H9 (cell line): ENCODE measurements at regions not wholly inside any gene's neighbourhood (a gene's known extent, or its start where the extent isn't known, plus 50 kb on each side); places are given as distances from the start of the nearest gene placed in this dataset.

Source experiments
- DNase-seq: peaks from one replicate; pipeline ENCODE4 v3.0.0-alpha.2; 2017
- H2AFZ ChIP-seq: one replicate; pipeline ENCODE4 v1.6.1; 2013; ENCODE audit warnings: mild to moderate bottlenecking, low read length, control low read depth, moderate library complexity
- H2AK5ac ChIP-seq: 2 replicates; pipeline ENCODE4 v1.6.1; 2013; ENCODE audit warnings: low read length, control low read depth, mixed read lengths; ENCODE audit not compliant: insufficient read length
- H2BK120ac ChIP-seq: one replicate; pipeline ENCODE4 v1.6.1; 2013; ENCODE audit warnings: low read depth, mild to moderate bottlenecking, low read length, control low read depth, inconsistent platforms; ENCODE audit not compliant: poor library complexity, severe bottlenecking
- H2BK12ac ChIP-seq: 2 replicates; pipeline ENCODE4 v1.6.1; 2013; ENCODE audit warnings: low read length, control low read depth, mixed read lengths, low read depth; ENCODE audit not compliant: insufficient read length
- H2BK15ac ChIP-seq: 2 replicates; pipeline ENCODE4 v1.6.1; 2013; ENCODE audit warnings: low read depth, low read length, control low read depth
- H2BK20ac ChIP-seq: one replicate; pipeline ENCODE4 v1.6.1; 2013; ENCODE audit warnings: low read depth, mild to moderate bottlenecking, low read length, control low read depth, inconsistent platforms; ENCODE audit not compliant: poor library complexity, severe bottlenecking
- H2BK5ac ChIP-seq: 2 replicates; pipeline ENCODE4 v1.6.1; 2013; ENCODE audit warnings: low read length, control low read depth, mixed read lengths; ENCODE audit not compliant: insufficient read length
- H3K14ac ChIP-seq: 2 replicates; pipeline ENCODE4 v1.6.1; 2013; ENCODE audit warnings: low read length, control low read depth; ENCODE audit not compliant: insufficient read depth
- H3K18ac ChIP-seq: 2 replicates; pipeline ENCODE4 v1.6.1; 2013; ENCODE audit warnings: low read depth, mild to moderate bottlenecking, mixed read lengths, low read length, control low read depth; ENCODE audit not compliant: insufficient read length
- H3K23ac ChIP-seq: 2 replicates; pipeline ENCODE4 v1.6.1; 2013; ENCODE audit warnings: low read length, control low read depth, mixed read lengths, low read depth; ENCODE audit not compliant: insufficient read length
- H3K23me2 ChIP-seq: 2 replicates; pipeline ENCODE4 v1.6.1; 2013; ENCODE audit warnings: low read depth, mild to moderate bottlenecking, mixed read lengths, low read length, control low read depth; ENCODE audit not compliant: insufficient read length, poor library complexity, severe bottlenecking
- H3K27ac ChIP-seq: 2 replicates; pipeline ENCODE4 v1.5.1; 2013; ENCODE audit warnings: low read length, control low read depth, mixed read lengths, low read depth; ENCODE audit not compliant: insufficient read length
- H3K27me3 ChIP-seq: 2 replicates; pipeline ENCODE4 v1.6.1; 2013; ENCODE audit warnings: low read length, control low read depth, inconsistent platforms; ENCODE audit not compliant: insufficient read depth
- H3K4ac ChIP-seq: 2 replicates; pipeline ENCODE4 v1.6.1; 2013; ENCODE audit warnings: low read depth, mild to moderate bottlenecking, control low read depth, inconsistent platforms, low read length, moderate library complexity
- H3K4me1 ChIP-seq: 2 replicates; pipeline ENCODE4 v1.6.1; 2013; ENCODE audit warnings: low read length, control low read depth, inconsistent platforms; ENCODE audit not compliant: insufficient read depth
- H3K4me2 ChIP-seq: 2 replicates; pipeline ENCODE4 v1.6.1; 2013; ENCODE audit warnings: low read length, control low read depth, mixed read lengths; ENCODE audit not compliant: insufficient read length, insufficient read depth
- H3K56ac ChIP-seq: 2 replicates; pipeline ENCODE4 v1.6.1; 2013; ENCODE audit warnings: low read depth, mild to moderate bottlenecking, mixed read lengths, low read length, control low read depth; ENCODE audit not compliant: insufficient read length
- H3K79me1 ChIP-seq: 2 replicates; pipeline ENCODE4 v1.6.1; 2013; ENCODE audit warnings: low read depth, mild to moderate bottlenecking, moderate library complexity, low read length, control low read depth, inconsistent platforms; ENCODE audit not compliant: insufficient read depth, poor library complexity, severe bottlenecking
- H3K79me2 ChIP-seq: 2 replicates; pipeline ENCODE4 v1.6.1; 2013; ENCODE audit warnings: low read length, control low read depth, inconsistent platforms; ENCODE audit not compliant: insufficient read depth
- H3K9ac ChIP-seq: 2 replicates; pipeline ENCODE4 v1.6.1; 2013; ENCODE audit warnings: low read length, control low read depth, mixed read lengths; ENCODE audit not compliant: insufficient read length; ENCODE audit errors: extremely low read depth
- H3K9me3 ChIP-seq: one replicate; pipeline ENCODE4 v1.6.1; 2013; ENCODE audit warnings: low read depth, low read length, inconsistent platforms; ENCODE audit not compliant: control insufficient read depth
- H3T11ph ChIP-seq: one replicate; pipeline ENCODE4 v1.6.1; 2013; ENCODE audit warnings: mild to moderate bottlenecking, low read length, control low read depth, inconsistent platforms
- H4K20me1 ChIP-seq: one replicate; pipeline ENCODE4 v1.6.1; 2013; ENCODE audit not compliant: control insufficient read depth, insufficient read length, insufficient read depth
- H4K5ac ChIP-seq: 2 replicates; pipeline ENCODE4 v1.6.1; 2013; ENCODE audit warnings: low read depth, mild to moderate bottlenecking, mixed read lengths, low read length, control low read depth; ENCODE audit not compliant: insufficient read length
- H4K8ac ChIP-seq: replicated peaks from 2 replicates; pipeline ENCODE4 v1.6.1; 2013; ENCODE audit warnings: low read length, control low read depth, mixed read lengths, low read depth; ENCODE audit not compliant: insufficient read length
- H4K91ac ChIP-seq: 2 replicates; pipeline ENCODE4 v1.6.1; 2013; ENCODE audit warnings: low read depth, mild to moderate bottlenecking, moderate library complexity, mixed read lengths, low read length, control low read depth; ENCODE audit not compliant: insufficient read length
- H3K27ac Mint-ChIP-seq, 3 experiments: 2 replicates in 2 of 3; 3 replicates in 1 of 3; pipeline ENCODE4 v1.8.0; 2020 to 2021; ENCODE audit warnings: mixed read lengths in 3 of 3, mild to moderate bottlenecking in 1 of 3, moderate library complexity in 1 of 3
- H3K27me3 Mint-ChIP-seq: 2 replicates; pipeline ENCODE4 v1.8.0; 2021; ENCODE audit warnings: low read depth, mild to moderate bottlenecking, moderate library complexity, mixed read lengths
- H3K36me3 Mint-ChIP-seq, 3 experiments: 2 replicates in 2 of 3; 3 replicates in 1 of 3; pipeline ENCODE4 v1.8.0; 2020 to 2021; ENCODE audit warnings: low read depth in 3 of 3, mixed read lengths in 3 of 3; ENCODE audit not compliant: insufficient read depth in 1 of 3
- H3K4me1 Mint-ChIP-seq, 2 experiments: 2 replicates each; pipeline ENCODE4 v1.8.0; 2020; ENCODE audit warnings: mixed read lengths in 2 of 2
- H3K4me3 Mint-ChIP-seq, 2 experiments: 2 replicates in 1 of 2; 3 replicates in 1 of 2; pipeline ENCODE4 v1.8.0; 2020 to 2021; ENCODE audit warnings: mild to moderate bottlenecking in 2 of 2, mixed read lengths in 2 of 2, moderate library complexity in 1 of 2
- H3K9me3 Mint-ChIP-seq, 2 experiments: 2 replicates in 1 of 2; 3 replicates in 1 of 2; pipeline ENCODE4 v1.8.0; 2020; ENCODE audit warnings: mild to moderate bottlenecking in 2 of 2, mixed read lengths in 2 of 2, moderate library complexity in 1 of 2
- CTCF ChIP-seq: fragments of 200-600 bp; sonication (generic); conservative IDR thresholded peaks from 3 replicates; pipeline ENCODE4 v1.8.0; 2021; ENCODE audit warnings: antibody characterized with exemption, mild to moderate bottlenecking
- WGBS: extraction: QIAGEN DNeasy Blood & Tissue Kit; methylation state at CpG from one replicate; pipeline ENCODE4 v1.1.7; 2013; ENCODE audit warnings: missing lambda C conversion rate, low lambda C conversion rate, mixed read lengths; ENCODE audit not compliant: insufficient read length; ENCODE audit errors: extremely low coverage; 5-methylcytosine and 5-hydroxymethylcytosine counted together

GRCh38 chr20:48208176-48208575 lies 422.9 kb upstream of the SULF2 start:
- no peak overlapping the region for H4K91ac ChIP-seq
- H2BK15ac ChIP-seq, result no peak overlapping the region
- H3K4ac ChIP-seq, result no peak overlapping the region
- H4K5ac ChIP-seq, result no peak overlapping the region
- H3K4me1 Mint-ChIP-seq, result peaks cover 6 to 12% of the 10 kb centered on the region in 2 experiments
- H3K9me3 Mint-ChIP-seq, result no peaks in the 10 kb centered on the region
- H3K23me2 ChIP-seq, result no peaks in the 10 kb centered on the region
- no peak for TF ChIP-seq CTCF
- H3T11ph ChIP-seq, result no peak overlapping the region
- H3K27me3 ChIP-seq, result no peaks in the 10 kb centered on the region
- no peak overlapping the region for H3K4me3 Mint-ChIP-seq
- no peak overlapping the region for H3K9ac ChIP-seq
- H3K27ac Mint-ChIP-seq, result no peak overlapping the region
- no peak overlapping the region for H2BK12ac ChIP-seq
- H2AK5ac ChIP-seq, result no peak overlapping the region
- no peak overlapping the region for H4K8ac ChIP-seq
- no peaks in the 10 kb centered on the region for H3K27me3 Mint-ChIP-seq
- H3K79me2 ChIP-seq, result no peaks in the 10 kb centered on the region
- H3K56ac ChIP-seq, result no peak overlapping the region
- H3K14ac ChIP-seq, result no peak overlapping the region
- H4K20me1 ChIP-seq, result no peaks in the 10 kb centered on the region
- no peaks in the 10 kb centered on the region for H3K79me1 ChIP-seq
- no peaks in the 10 kb centered on the region; a peak in 1 of 7 replicates for H3K36me3 Mint-ChIP-seq
- no peak overlapping the region for H3K4me2 ChIP-seq
- H2BK20ac ChIP-seq, result no peak overlapping the region
- H2AFZ ChIP-seq, result no peak overlapping the region
- H3K4me1 ChIP-seq, result no peaks in the 10 kb centered on the region
- no peaks in the 10 kb centered on the region for H3K9me3 ChIP-seq
- no CpG with 5 or more reads among the region's 10 CpGs for WGBS
- no peak for DNase-seq
- H2BK120ac ChIP-seq, result no peak overlapping the region
- H3K23ac ChIP-seq, result no peak overlapping the region
- no peak overlapping the region for H3K18ac ChIP-seq
- H3K27ac ChIP-seq, result no peak overlapping the region
- no peak overlapping the region for H2BK5ac ChIP-seq
